ENCODE measurements at regions not wholly inside any gene's neighbourhood (a gene's known extent, or its start where the extent isn't known, plus 50 kb on each side); places are given as distances from the start of the nearest gene placed in this dataset.

DNA sequence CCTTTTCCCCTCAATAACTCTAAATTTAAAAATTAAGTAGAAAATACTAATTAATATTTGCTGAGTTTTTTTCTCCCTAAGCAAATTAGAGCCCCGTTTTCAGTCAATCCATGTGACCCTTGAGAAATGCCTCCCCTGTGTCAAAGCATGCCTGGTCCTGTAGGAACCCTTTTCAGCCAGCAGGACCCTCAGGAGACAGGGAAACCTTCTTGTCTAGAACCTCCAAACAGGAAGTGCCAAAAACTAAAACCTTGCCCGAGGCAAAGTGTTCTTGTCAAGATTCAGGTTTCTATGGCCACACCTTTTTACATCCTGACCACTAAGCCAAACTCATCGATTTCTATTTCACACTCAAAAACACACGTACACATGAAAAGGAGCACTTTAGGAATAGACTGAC, 60.1 kb upstream of the NFE2L3 start:
- H3K4me1 ChIP-seq: no peaks in the 10 kb centered on the region
- H3K9me3 ChIP-seq: no peaks in the 10 kb centered on the region
- no peak overlapping the region for H3K4me3 ChIP-seq (replicated peaks in 1 of 3)
- TF ChIP-seq, protein P1, sequence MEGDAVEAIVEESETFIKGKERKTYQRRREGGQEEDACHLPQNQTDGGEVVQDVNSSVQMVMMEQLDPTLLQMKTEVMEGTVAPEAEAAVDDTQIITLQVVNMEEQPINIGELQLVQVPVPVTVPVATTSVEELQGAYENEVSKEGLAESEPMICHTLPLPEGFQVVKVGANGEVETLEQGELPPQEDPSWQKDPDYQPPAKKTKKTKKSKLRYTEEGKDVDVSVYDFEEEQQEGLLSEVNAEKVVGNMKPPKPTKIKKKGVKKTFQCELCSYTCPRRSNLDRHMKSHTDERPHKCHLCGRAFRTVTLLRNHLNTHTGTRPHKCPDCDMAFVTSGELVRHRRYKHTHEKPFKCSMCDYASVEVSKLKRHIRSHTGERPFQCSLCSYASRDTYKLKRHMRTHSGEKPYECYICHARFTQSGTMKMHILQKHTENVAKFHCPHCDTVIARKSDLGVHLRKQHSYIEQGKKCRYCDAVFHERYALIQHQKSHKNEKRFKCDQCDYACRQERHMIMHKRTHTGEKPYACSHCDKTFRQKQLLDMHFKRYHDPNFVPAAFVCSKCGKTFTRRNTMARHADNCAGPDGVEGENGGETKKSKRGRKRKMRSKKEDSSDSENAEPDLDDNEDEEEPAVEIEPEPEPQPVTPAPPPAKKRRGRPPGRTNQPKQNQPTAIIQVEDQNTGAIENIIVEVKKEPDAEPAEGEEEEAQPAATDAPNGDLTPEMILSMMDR (IDR thresholded peaks at IDR 0.05): no peak
- no peak for TF ChIP-seq POLR2A (IDR thresholded peaks at IDR 0.05)
- DNase-seq: no peak
- H3K36me3 ChIP-seq: no peaks in the 10 kb centered on the region
- WGBS, 2 donors: 75 to 76% methylated on average over 4 of the region's 4 CpGs
- H3K27me3 ChIP-seq: no peaks in the 10 kb centered on the region
- intact Hi-C loops (cut with DNase I): no loop called here
- H3K27ac ChIP-seq: no peak overlapping the region

DNA sequence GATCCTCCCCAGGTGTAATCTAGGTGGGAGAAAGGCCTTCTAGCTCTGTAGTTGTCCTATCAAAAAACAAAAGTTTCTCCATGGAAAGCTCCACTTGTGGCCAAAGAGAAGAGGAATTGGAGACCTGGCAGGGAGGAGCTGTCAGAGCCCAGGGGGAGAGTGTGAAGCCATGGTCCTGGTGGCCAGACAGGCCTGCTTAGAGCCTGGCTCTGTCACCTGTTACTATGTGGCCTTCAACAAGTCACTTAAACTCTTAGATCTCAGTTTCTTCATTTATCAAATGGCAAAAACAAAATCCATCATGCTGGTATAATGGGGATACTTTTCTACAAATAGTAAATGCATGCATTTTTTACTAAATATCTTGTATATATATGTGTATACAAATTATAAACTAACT, 59.0 kb upstream of the NFE2L3 start:
- H3K27ac ChIP-seq: no peak overlapping the region
- H3K9me3 ChIP-seq: no peaks in the 10 kb centered on the region
- no peak overlapping the region for H3K4me3 ChIP-seq (replicated peaks in 1 of 3)
- no peaks in the 10 kb centered on the region for H3K27me3 ChIP-seq
- no peak for DNase-seq
- TF ChIP-seq, protein P1 (IDR thresholded peaks at IDR 0.05): no peak
- no peaks in the 10 kb centered on the region for H3K36me3 ChIP-seq
- intact Hi-C loops (cut with DNase I): no loop called here
- no peaks in the 10 kb centered on the region for H3K4me1 ChIP-seq

DNA sequence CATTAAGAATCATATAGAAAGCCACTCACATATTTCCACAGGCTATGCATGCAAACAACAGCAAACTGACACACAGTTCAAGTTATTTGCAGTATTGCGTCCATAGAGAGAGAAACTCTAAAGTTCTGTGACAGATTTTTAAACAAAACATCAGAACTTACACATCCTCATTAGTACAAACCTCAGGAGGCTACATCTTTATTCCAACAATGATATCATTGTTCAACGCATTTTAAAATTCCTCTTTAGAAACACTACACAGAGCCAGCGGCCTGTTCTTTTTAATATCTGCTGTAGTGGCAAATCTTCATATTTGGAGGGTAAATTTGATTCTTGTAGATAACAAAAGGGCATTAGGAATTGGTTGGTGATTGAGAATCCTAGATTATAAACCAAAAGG, 55.9 kb upstream of the NFE2L3 start:
- no peak overlapping the region for H3K4me3 ChIP-seq (replicated peaks in 1 of 3)
- WGBS, 2 donors: 88 to 90% methylated on average over 3 of the region's 3 CpGs
- no peak for TF ChIP-seq POLR2A (IDR thresholded peaks at IDR 0.05)
- TF ChIP-seq, protein P1 (IDR thresholded peaks at IDR 0.05): no peak
- no peaks in the 10 kb centered on the region for H3K36me3 ChIP-seq
- H3K27me3 ChIP-seq: no peaks in the 10 kb centered on the region
- H3K27ac ChIP-seq: no peak overlapping the region
- intact Hi-C loops (cut with DNase I): no loop called here
- H3K9me3 ChIP-seq: no peaks in the 10 kb centered on the region
- DNase-seq: no peak
- H3K4me1 ChIP-seq: no peaks in the 10 kb centered on the region

DNA sequence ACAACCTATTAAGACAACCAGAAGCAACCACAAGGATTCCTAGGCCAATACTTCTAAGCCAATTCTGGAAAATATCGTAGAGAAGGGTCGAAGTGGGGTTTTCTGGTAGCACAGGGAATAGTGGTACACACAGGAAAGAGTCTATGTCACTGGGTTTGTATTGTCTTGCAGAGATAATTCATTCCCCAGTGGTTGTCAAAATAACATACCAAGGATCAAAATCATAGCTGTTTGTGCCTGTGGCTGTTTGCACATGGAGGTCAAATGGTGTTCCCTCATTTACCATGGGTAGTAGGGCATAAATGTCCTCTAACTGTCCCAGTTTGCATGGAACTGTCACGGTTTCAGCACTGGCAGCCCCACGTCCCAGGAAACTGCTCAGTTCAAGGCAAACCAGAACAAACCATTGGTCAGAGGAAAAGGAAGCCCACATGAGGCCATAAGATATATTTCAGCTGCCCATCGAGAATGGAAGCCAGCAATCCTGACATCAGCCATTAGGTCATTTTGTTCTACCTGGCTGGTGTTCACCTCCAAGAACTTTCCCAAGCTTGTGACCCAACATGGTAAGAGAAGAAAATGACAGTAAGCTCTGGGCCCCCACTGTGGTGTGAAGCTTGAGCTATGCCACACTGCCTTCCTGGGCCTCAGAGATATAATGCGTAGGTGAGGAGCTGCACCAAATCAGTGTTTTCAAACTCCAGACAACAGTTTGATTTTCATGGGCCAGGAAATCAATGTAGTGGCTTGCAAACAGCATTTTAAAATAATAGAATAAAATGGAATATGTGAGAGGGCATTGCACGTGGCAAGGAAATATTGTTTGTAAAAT, 53.9 kb upstream of the NFE2L3 start:
- Histone ChIP-seq H3K4me3 (replicated peaks in 1 of 3) (no peak overlapping the region), H3K27ac (no peak overlapping the region), H3K4me1 (no peaks in the 10 kb centered on the region), H3K9me3 (no peaks in the 10 kb centered on the region), H3K27me3 (no peaks in the 10 kb centered on the region), H3K36me3 (no peaks in the 10 kb centered on the region)
- WGBS, 2 donors: 89 to 90% methylated on average over 7 of the region's 7 CpGs
- DNase-seq: no peak
- TF ChIP-seq, protein P1 (IDR thresholded peaks at IDR 0.05): no peak
- no peak for TF ChIP-seq POLR2A (IDR thresholded peaks at IDR 0.05)
- intact Hi-C loops (cut with DNase I): no loop called here

DNA sequence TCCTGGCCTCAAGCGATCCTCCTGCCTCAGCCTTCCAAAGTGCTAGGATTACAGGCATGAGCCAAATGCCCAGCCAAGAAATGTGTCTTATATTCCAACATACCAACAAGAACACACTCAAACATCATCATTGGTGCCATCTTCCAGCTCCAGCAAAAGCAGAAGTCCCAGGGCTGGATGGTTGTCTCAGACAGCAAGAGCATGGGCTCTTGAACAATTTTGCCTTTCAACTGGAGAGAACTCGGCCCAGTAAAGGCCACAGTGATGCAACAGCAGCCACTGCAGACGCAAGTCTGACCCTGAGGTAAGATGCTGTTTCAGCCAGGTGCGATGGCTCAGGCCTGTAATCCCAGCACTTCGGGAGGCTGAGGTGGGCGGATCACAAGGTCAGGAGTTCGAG, 52.8 kb upstream of the NFE2L3 start:
- whole genome bisulfite sequencing, 2 donors: 90 to 91% methylated on average over 7 of the region's 7 CpGs
- no peak for DNase-seq

More for the DNA sequence above, 52.8 kb upstream of the NFE2L3 start:
- no peak overlapping the region for H3K27ac ChIP-seq
- no peaks in the 10 kb centered on the region for H3K27me3 ChIP-seq
- H3K4me3 ChIP-seq (replicated peaks in 1 of 3): no peak overlapping the region
- TF ChIP-seq, protein P1 (IDR thresholded peaks at IDR 0.05): no peak
- no peak for TF ChIP-seq POLR2A (IDR thresholded peaks at IDR 0.05)
- intact Hi-C loops (cut with DNase I): no loop called here
- no peaks in the 10 kb centered on the region for H3K36me3 ChIP-seq
- no peaks in the 10 kb centered on the region for H3K9me3 ChIP-seq
- H3K4me1 ChIP-seq: no peaks in the 10 kb centered on the region
